Epithelial cell of esophagus (primary cell): ENCODE measurements at regions not wholly inside any gene's neighbourhood (a gene's known extent, or its start where the extent isn't known, plus 50 kb on each side); places are given as distances from the start of the nearest gene placed in this dataset.

ENCODE experiments used
- DNase-seq: peaks from one replicate; pipeline ENCODE4 v3.0.0; 2010; ENCODE audit warnings: low read depth
- H3K4me3 ChIP-seq: 2 replicates; pipeline ENCODE4 v1.5.1; 2011; ENCODE audit warnings: mild to moderate bottlenecking, low read length, control low read depth
- CTCF ChIP-seq: IDR thresholded peaks from 2 replicates; pipeline ENCODE4 v1.5.1; 2011; ENCODE audit warnings: low read depth, mild to moderate bottlenecking, low read length, control low read depth, inconsistent platforms; ENCODE audit not compliant: insufficient read depth; ENCODE audit errors: missing control alignments

GRCh38 chr7:131607291-131608115 is 51.1 kb upstream of the PODXL start:
- DNase-seq: no peak
- no peak for TF ChIP-seq CTCF
- no peak overlapping the region for H3K4me3 ChIP-seq

- H3K4me3 ChIP-seq: no peak overlapping the region
- TF ChIP-seq CTCF: no peak
- DNase-seq: peak; percentile 44
Observed at GRCh38 chr7:131606346-131607290, 50.2 kb upstream of the PODXL start.
